WTC11 (cell line): ENCODE measurements at regions not wholly inside any gene's neighbourhood (a gene's known extent, or its start where the extent isn't known, plus 50 kb on each side); places are given as distances from the start of the nearest gene placed in this dataset.
A peak's percentile ranks its signal among the peaks of the same experiment; 100 is the strongest.

Experiments used
- ATAC-seq: fragments of 200-7000 bp; cut with Tn5 transposase; 2 replicates; pipeline ENCODE4 v1.10.0; 2021; ENCODE audit warnings: mild to moderate bottlenecking, moderate library complexity
- CTCF ChIA-PET: fragments of 300-600 bp; sonication (Branson Sonifier 250); formaldehyde crosslinking; loops from one replicate; lab custom pipeline; 2021; ENCODE audit warnings: antibody characterized with exemption; lab: Charles Lee
- POLR2A ChIA-PET: fragments of 350-600 bp; sonication (Branson Sonifier 250); formaldehyde crosslinking; loops from one replicate; lab custom pipeline; 2021; ENCODE audit warnings: antibody characterized with exemption; lab: Charles Lee
- DNase-seq: peaks from one replicate; pipeline ENCODE4 v3.0.0; 2021; ENCODE audit warnings: low spot score
- H3K27ac Mint-ChIP-seq: 2 replicates; pipeline ENCODE4 v1.8.0; 2021; ENCODE audit warnings: mixed read lengths
- H3K27me3 Mint-ChIP-seq: 2 replicates; pipeline ENCODE4 v1.8.0; 2021; ENCODE audit warnings: low read depth, mild to moderate bottlenecking, moderate library complexity, mixed read lengths
- H3K36me3 Mint-ChIP-seq: 2 replicates; pipeline ENCODE4 v1.8.0; 2021; ENCODE audit warnings: mixed read lengths
- H3K4me1 Mint-ChIP-seq: 2 replicates; pipeline ENCODE4 v1.8.0; 2022; ENCODE audit warnings: mixed read lengths
- H3K4me3 Mint-ChIP-seq: 2 replicates; pipeline ENCODE4 v1.8.0; 2021; ENCODE audit warnings: mild to moderate bottlenecking, moderate library complexity, mixed read lengths
- H3K9me3 Mint-ChIP-seq: 2 replicates; pipeline ENCODE4 v1.8.0; 2021; ENCODE audit warnings: mixed read lengths
- AFF4 ChIP-seq: sonication (generic); formaldehyde crosslinking; IDR thresholded peaks from 2 replicates; pipeline ENCODE4 v1.8.1; 2023; ENCODE audit warnings: mild to moderate bottlenecking, missing genetic modification reagents, borderline replicate concordance
- AR ChIP-seq: fragments of 250-450 bp; sonication (Bioruptor Pico); IDR thresholded peaks from 2 replicates; pipeline ENCODE4 v1.9.0; 2021; ENCODE audit warnings: mild to moderate bottlenecking
- ESRRA ChIP-seq: sonication (generic); formaldehyde crosslinking; IDR thresholded peaks from 2 replicates; pipeline ENCODE4 v1.8.1; 2022; ENCODE audit warnings: mild to moderate bottlenecking, missing genetic modification reagents, borderline replicate concordance
- MLX ChIP-seq: sonication (generic); formaldehyde crosslinking; IDR thresholded peaks from 2 replicates; pipeline ENCODE4 v1.8.1; 2023; ENCODE audit warnings: mild to moderate bottlenecking, missing genetic modification reagents, moderate library complexity
- MYBL2 ChIP-seq: sonication (generic); formaldehyde crosslinking; IDR thresholded peaks from 2 replicates; pipeline ENCODE4 v1.8.1; 2023; ENCODE audit warnings: mild to moderate bottlenecking, moderate library complexity, missing genetic modification reagents
- NR1H2 ChIP-seq: sonication (generic); formaldehyde crosslinking; IDR thresholded peaks from 2 replicates; pipeline ENCODE4 v1.9.0; 2021; ENCODE audit warnings: mild to moderate bottlenecking, moderate library complexity, missing genetic modification reagents
- NR3C1 ChIP-seq: sonication (generic); formaldehyde crosslinking; conservative IDR thresholded peaks from 2 replicates; pipeline ENCODE4 v1.8.1; 2023; ENCODE audit warnings: low read depth, mild to moderate bottlenecking, missing genetic modification reagents
- OVOL2 ChIP-seq: fragments of 250-450 bp; sonication (Bioruptor Pico); IDR thresholded peaks from 2 replicates; pipeline ENCODE4 v1.9.0; 2021; ENCODE audit warnings: mild to moderate bottlenecking, borderline replicate concordance
- TCF7 ChIP-seq: sonication (generic); formaldehyde crosslinking; IDR thresholded peaks from 2 replicates; pipeline ENCODE4 v1.8.0; 2022; ENCODE audit warnings: mild to moderate bottlenecking, low read depth, missing genetic modification reagents, moderate library complexity
- ZNF121 ChIP-seq: sonication (generic); formaldehyde crosslinking; IDR thresholded peaks from 2 replicates; pipeline ENCODE4 v1.8.0; 2023; ENCODE audit warnings: missing genetic modification reagents
- ZNF138 ChIP-seq: sonication (generic); formaldehyde crosslinking; conservative IDR thresholded peaks from 2 replicates; pipeline ENCODE4 v1.8.1; 2022; ENCODE audit warnings: mild to moderate bottlenecking, moderate library complexity, missing genetic modification reagents
- ZNF317 ChIP-seq: sonication (generic); formaldehyde crosslinking; IDR thresholded peaks from 2 replicates; pipeline ENCODE4 v1.8.1; 2023; ENCODE audit warnings: low read depth, mild to moderate bottlenecking, moderate library complexity, missing genetic modification reagents, borderline replicate concordance
- ZNF416 ChIP-seq: fragments of 250-450 bp; sonication (Bioruptor Pico); IDR thresholded peaks from 2 replicates; pipeline ENCODE4 v1.9.0; 2021; ENCODE audit warnings: mild to moderate bottlenecking, inconsistent platforms
- ZNF671 ChIP-seq: fragments of 250-450 bp; sonication (Bioruptor Pico); IDR thresholded peaks from 2 replicates; pipeline ENCODE4 v1.8.0; 2021; ENCODE audit warnings: mild to moderate bottlenecking
- TF ChIP-seq, protein P1 (sequence below): sonication (generic); formaldehyde crosslinking; IDR thresholded peaks from 2 replicates; pipeline ENCODE4 v1.8.1; 2022; ENCODE audit warnings: mild to moderate bottlenecking, moderate library complexity, missing genetic modification reagents
- TF ChIP-seq, protein P2 (sequence below): sonication (generic); formaldehyde crosslinking; IDR thresholded peaks from 2 replicates; pipeline ENCODE4 v1.8.0; 2022; ENCODE audit warnings: mild to moderate bottlenecking, missing genetic modification reagents
- TF ChIP-seq, protein P3 (sequence below): sonication (generic); formaldehyde crosslinking; IDR thresholded peaks from 2 replicates; pipeline ENCODE4 v1.8.0; 2022; ENCODE audit warnings: mild to moderate bottlenecking, missing genetic modification reagents
- TF ChIP-seq, protein P4 (sequence below): sonication (generic); formaldehyde crosslinking; IDR thresholded peaks from 2 replicates; pipeline ENCODE4 v1.8.1; 2022; ENCODE audit warnings: low read depth, mild to moderate bottlenecking, moderate library complexity, missing genetic modification reagents, borderline replicate concordance

- TF ChIP-seq, protein P1, sequence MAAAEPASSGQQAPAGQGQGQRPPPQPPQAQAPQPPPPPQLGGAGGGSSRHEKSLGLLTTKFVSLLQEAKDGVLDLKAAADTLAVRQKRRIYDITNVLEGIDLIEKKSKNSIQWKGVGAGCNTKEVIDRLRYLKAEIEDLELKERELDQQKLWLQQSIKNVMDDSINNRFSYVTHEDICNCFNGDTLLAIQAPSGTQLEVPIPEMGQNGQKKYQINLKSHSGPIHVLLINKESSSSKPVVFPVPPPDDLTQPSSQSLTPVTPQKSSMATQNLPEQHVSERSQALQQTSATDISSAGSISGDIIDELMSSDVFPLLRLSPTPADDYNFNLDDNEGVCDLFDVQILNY (CRISPR knock-in tag) = no peak
- TF ChIP-seq MLX (CRISPR knock-in tag) (no peak), NR3C1 (no peak), OVOL2 (CRISPR knock-in tag) (no peak), AFF4 (CRISPR knock-in tag) (no peak), ZNF671 (CRISPR knock-in tag) (no peak), ZNF317 (CRISPR knock-in tag) (no peak), ESRRA (CRISPR knock-in tag) (no peak), MYBL2 (CRISPR knock-in tag) (no peak), NR1H2 (CRISPR knock-in tag) (no peak), TCF7 (CRISPR knock-in tag) (no peak)
- TF ChIP-seq, protein P2, sequence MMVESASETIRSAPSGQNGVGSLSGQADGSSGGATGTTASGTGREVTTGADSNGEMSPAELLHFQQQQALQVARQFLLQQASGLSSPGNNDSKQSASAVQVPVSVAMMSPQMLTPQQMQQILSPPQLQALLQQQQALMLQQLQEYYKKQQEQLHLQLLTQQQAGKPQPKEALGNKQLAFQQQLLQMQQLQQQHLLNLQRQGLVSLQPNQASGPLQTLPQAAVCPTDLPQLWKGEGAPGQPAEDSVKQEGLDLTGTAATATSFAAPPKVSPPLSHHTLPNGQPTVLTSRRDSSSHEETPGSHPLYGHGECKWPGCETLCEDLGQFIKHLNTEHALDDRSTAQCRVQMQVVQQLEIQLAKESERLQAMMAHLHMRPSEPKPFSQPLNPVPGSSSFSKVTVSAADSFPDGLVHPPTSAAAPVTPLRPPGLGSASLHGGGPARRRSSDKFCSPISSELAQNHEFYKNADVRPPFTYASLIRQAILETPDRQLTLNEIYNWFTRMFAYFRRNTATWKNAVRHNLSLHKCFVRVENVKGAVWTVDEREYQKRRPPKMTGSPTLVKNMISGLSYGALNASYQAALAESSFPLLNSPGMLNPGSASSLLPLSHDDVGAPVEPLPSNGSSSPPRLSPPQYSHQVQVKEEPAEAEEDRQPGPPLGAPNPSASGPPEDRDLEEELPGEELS (CRISPR knock-in tag) = no peak
- TF ChIP-seq, protein P3, sequence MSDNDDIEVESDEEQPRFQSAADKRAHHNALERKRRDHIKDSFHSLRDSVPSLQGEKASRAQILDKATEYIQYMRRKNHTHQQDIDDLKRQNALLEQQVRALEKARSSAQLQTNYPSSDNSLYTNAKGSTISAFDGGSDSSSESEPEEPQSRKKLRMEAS (CRISPR knock-in tag) = no peak
- DNase-seq = no peak
- no peaks in the 10 kb centered on the region for H3K36me3 Mint-ChIP-seq
- ATAC-seq = no peak
- no peaks in the 10 kb centered on the region for H3K9me3 Mint-ChIP-seq
- ChIA-PET POLR2A (no interaction called here), CTCF (no interaction called here)
- H3K27me3 Mint-ChIP-seq = no peaks in the 10 kb centered on the region
- no peak overlapping the region for H3K4me3 Mint-ChIP-seq
- H3K4me1 Mint-ChIP-seq = peaks cover 8% of the 10 kb centered on the region
- no peak overlapping the region for H3K27ac Mint-ChIP-seq
Observed at GRCh38 chr5:60512117-60512516, 187.8 kb downstream of the DEPDC1B start.

DNA sequence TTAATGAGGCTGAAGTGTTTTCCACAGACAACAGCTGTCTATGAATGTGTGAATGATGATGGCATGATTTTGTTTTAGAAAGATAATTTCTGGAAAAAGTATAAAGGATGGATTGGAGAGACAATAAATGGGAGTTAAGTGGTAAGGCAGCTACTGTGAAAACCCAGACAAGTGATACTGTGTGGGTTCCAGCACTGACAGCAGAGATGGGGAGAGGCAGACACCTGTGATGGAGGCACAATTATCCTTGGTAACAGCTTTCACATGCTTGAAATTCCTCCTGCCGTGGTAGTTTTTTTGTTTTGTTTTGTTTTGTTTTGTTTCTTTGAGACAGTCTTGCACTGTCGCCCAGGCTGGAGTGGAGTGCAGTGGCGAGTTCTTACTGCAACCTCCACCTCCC lies 189.3 kb downstream of the DEPDC1B start:
- CTCF ChIA-PET = no interaction called here
- Mint-ChIP-seq H3K4me3 (no peak overlapping the region), H3K36me3 (no peaks in the 10 kb centered on the region), H3K27ac (no peak overlapping the region), H3K4me1 (peaks cover 8% of the 10 kb centered on the region), H3K9me3 (no peaks in the 10 kb centered on the region), H3K27me3 (no peaks in the 10 kb centered on the region)
- TF ChIP-seq NR3C1 (no peak), ZNF138 (CRISPR knock-in tag) (no peak), ZNF416 (CRISPR knock-in tag) (no peak), ZNF121 (CRISPR knock-in tag) (no peak), AR (CRISPR knock-in tag) (no peak)
- TF ChIP-seq, protein P4, sequence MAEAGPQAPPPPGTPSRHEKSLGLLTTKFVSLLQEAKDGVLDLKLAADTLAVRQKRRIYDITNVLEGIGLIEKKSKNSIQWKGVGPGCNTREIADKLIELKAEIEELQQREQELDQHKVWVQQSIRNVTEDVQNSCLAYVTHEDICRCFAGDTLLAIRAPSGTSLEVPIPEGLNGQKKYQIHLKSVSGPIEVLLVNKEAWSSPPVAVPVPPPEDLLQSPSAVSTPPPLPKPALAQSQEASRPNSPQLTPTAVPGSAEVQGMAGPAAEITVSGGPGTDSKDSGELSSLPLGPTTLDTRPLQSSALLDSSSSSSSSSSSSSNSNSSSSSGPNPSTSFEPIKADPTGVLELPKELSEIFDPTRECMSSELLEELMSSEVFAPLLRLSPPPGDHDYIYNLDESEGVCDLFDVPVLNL (CRISPR knock-in tag) = no peak
- TF ChIP-seq, protein P1 (CRISPR knock-in tag) = no peak
- POLR2A ChIA-PET = no interaction called here
- DNase-seq (no peak), ATAC-seq (peak; percentile 51; the same call in 1 of the 2 replicates)
